H9 (cell line): ENCODE measurements at regions not wholly inside any gene's neighbourhood (a gene's known extent, or its start where the extent isn't known, plus 50 kb on each side); places are given as distances from the start of the nearest gene placed in this dataset. TPM values are rescaled to one million over a fixed set of nuclear protein-coding genes. Genes with fewer than 3 reads are reported as not detected.

Experiments
- microRNA-seq: library from miRNA; unstranded; fragments of <30 nt; microRNA quantifications from one replicate; pipeline ENCODE4, GENCODE V29; 2020; ENCODE audit warnings: borderline microRNAs expressed

Small RNA genes in the stretch of these regions (microRNA-seq; reads per million reads assigned to microRNA genes)
- not detected for gene MIR5186
